Left lung (tissue), 4 donors: ENCODE measurements at regions not wholly inside any gene's neighbourhood (a gene's known extent, or its start where the extent isn't known, plus 50 kb on each side); places are given as distances from the start of the nearest gene placed in this dataset.
"Not testable (repeated sequence)": the region's sequence is repeated elsewhere in the genome, so short reads cannot be mapped to it uniquely, and the experiment has no call there.

Experiments
- ATAC-seq: fragments of 200-7000 bp; cut with Tn5 transposase; one replicate; pipeline ENCODE4 v1.9.1; 2020; ENCODE audit warnings: moderate library complexity
- DNase-seq, 4 donors: peaks; one replicate each; pipeline ENCODE4 v3.0.0-alpha.2; 2013 to 2020
- H3K27ac ChIP-seq, 2 donors: fragments of 200-600 bp; sonication (generic) in 1 of 2; one replicate each; pipeline versions ENCODE4 v1.5.0 to v1.8.0; 2020 to 2021
- H3K27me3 ChIP-seq, 2 donors: fragments of 200-600 bp; sonication (generic) in 1 of 2; one replicate each; pipeline versions ENCODE4 v1.5.0 to v1.8.0; 2020 to 2021
- H3K36me3 ChIP-seq, 2 donors: fragments of 200-600 bp; sonication (generic) in 1 of 2; one replicate each; pipeline versions ENCODE4 v1.5.0 to v1.8.0; 2020 to 2021
- H3K4me1 ChIP-seq, 2 donors: fragments of 200-600 bp; one replicate each; pipeline ENCODE4 v1.8.0; 2021
- H3K4me3 ChIP-seq, 2 donors: fragments of 200-600 bp; sonication (generic) in 1 of 2; one replicate each; pipeline versions ENCODE4 v1.5.0 to v1.8.0; 2020 to 2021; ENCODE audit warnings: mild to moderate bottlenecking in 1 of 2
- H3K9me3 ChIP-seq, 2 donors: fragments of 200-600 bp; sonication (generic) in 1 of 2; one replicate each; pipeline versions ENCODE4 v1.5.0 to v1.8.0; 2020 to 2021
- intact Hi-C, 2 donors: fragments of 100-400 bp; cut with DNase I; formaldehyde crosslinking; loops; one replicate each; pipeline versions ENCODE4 v1.11.2 to v1.14.2; 2022
- TF ChIP-seq, protein P1 (sequence below), 2 donors: fragments of 200-600 bp; sonication (generic) in 1 of 2; IDR thresholded peaks; one replicate each; pipeline versions ENCODE4 v1.5.0 to v1.8.0; 2021; ENCODE audit warnings: antibody characterized with exemption in 2 of 2
- donor health status: DM: no; HTN: yes; CAD: no.
- donor health status: DM: no; HTN: no; CAD: no.

DNA sequence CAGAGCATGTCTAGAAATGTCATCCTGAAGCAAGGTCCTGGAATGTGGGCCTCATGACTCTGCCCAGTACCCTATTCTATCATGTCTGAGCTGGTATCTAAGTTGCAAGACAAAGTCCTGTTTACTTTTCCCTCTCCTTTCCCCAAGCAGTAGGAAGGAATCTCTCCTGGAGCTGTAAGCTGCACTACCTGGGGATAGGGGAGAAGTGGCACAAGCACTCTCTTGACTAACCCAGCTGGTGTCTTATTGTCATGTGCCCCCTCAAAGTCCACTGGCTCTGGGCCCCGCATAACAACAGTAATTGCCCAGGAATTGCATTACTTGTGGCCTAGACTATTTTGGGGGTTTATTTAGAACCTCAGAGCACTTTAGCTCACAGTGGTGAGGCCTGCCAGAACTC, 1366.3 kb upstream of the GOT2 start:
- TF ChIP-seq, protein P1, sequence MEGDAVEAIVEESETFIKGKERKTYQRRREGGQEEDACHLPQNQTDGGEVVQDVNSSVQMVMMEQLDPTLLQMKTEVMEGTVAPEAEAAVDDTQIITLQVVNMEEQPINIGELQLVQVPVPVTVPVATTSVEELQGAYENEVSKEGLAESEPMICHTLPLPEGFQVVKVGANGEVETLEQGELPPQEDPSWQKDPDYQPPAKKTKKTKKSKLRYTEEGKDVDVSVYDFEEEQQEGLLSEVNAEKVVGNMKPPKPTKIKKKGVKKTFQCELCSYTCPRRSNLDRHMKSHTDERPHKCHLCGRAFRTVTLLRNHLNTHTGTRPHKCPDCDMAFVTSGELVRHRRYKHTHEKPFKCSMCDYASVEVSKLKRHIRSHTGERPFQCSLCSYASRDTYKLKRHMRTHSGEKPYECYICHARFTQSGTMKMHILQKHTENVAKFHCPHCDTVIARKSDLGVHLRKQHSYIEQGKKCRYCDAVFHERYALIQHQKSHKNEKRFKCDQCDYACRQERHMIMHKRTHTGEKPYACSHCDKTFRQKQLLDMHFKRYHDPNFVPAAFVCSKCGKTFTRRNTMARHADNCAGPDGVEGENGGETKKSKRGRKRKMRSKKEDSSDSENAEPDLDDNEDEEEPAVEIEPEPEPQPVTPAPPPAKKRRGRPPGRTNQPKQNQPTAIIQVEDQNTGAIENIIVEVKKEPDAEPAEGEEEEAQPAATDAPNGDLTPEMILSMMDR (IDR thresholded peaks at IDR 0.05), result no peak
- Histone ChIP-seq H3K4me3 (no peak overlapping the region), H3K4me1 (no peaks in the 10 kb centered on the region), H3K9me3 (peaks cover 0 to 22% of the 10 kb centered on the region in 2 donors), H3K27ac (no peak overlapping the region), H3K27me3 (no peaks in the 10 kb centered on the region), H3K36me3 (no peaks in the 10 kb centered on the region)
- DNase-seq, result no peak
- intact Hi-C loops, result no loop called here
- ATAC-seq, result no peak

- DNase-seq, result no peak
- Histone ChIP-seq H3K4me1 (no peaks in the 10 kb centered on the region), H3K9me3 (peaks cover 0 to 14% of the 10 kb centered on the region in 2 donors), H3K4me3 (no peak overlapping the region), H3K27me3 (no peaks in the 10 kb centered on the region), H3K36me3 (no peaks in the 10 kb centered on the region), H3K27ac (no peak overlapping the region)
- TF ChIP-seq, protein P1 (IDR thresholded peaks at IDR 0.05), result no peak
- no peak for ATAC-seq
- intact Hi-C loops, result no loop called here
Observed at GRCh38 chr16:60091529-60091928, 1357.4 kb upstream of the GOT2 start.

- intact Hi-C loops, result no loop called here
- Histone ChIP-seq H3K36me3 (no peaks in the 10 kb centered on the region), H3K4me3 (no peak overlapping the region), H3K4me1 (no peaks in the 10 kb centered on the region), H3K27ac (no peak overlapping the region), H3K9me3 (peaks cover 0 to 18% of the 10 kb centered on the region in 2 donors), H3K27me3 (no peaks in the 10 kb centered on the region)
- ATAC-seq, result no peak
- no peak for DNase-seq
- TF ChIP-seq, protein P1 (IDR thresholded peaks at IDR 0.05), result no peak
Observed at GRCh38 chr16:60091071-60091470, 1357.0 kb upstream of the GOT2 start.

DNA sequence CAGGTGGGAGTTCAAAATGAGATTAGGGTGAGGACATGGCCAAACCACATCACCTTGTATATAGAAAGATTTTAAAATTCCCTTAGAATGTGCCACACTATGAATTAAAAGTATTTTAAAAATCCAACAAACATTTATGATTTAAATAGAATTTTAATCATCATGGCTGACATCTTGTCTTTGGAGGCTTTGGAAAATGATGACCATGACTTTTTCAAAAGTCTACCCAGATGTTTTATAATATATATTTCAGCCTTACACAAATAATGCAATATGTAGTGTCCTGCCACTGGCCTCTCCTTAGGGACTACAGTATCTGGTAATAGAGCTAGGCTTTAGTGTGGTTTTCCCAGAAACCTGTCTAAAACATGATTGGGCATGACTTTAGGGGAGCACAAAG, 1353.4 kb upstream of the GOT2 start:
- H3K27ac ChIP-seq, result no peak overlapping the region
- peaks cover 0 to 22% of the 10 kb centered on the region in 2 donors for H3K9me3 ChIP-seq
- no peaks in the 10 kb centered on the region for H3K36me3 ChIP-seq
- no peak for ATAC-seq
- DNase-seq, result no peak
- H3K27me3 ChIP-seq, result no peaks in the 10 kb centered on the region
- H3K4me3 ChIP-seq, result no peak overlapping the region
- TF ChIP-seq, protein P1 (IDR thresholded peaks at IDR 0.05), result no peak
- H3K4me1 ChIP-seq, result no peaks in the 10 kb centered on the region
- intact Hi-C loops, result no loop called here

DNA sequence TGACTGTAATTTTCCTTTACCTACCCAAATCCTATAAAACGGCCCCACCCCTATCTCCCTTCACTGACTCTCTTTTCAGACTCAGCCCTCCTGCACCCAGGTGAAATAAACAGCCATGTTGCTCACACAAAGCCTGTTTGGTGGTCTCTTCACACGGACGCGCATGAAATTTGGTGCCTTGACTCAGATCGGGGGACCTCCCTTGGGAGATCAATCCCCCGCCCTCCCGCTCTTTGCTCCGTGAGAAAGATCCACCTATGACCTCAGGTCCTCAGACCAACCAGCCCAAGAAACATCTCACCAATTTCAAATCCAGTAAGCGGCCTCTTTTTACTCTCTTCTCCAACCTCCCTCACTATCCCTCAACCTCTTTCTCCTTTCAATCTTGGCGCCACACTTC, 1344.7 kb upstream of the GOT2 start:
- H3K27me3 ChIP-seq, intact Hi-C loops, ATAC-seq, H3K4me1 ChIP-seq, H3K9me3 ChIP-seq, H3K36me3 ChIP-seq, H3K27ac ChIP-seq, DNase-seq, H3K4me3 ChIP-seq: not testable (repeated sequence)

DNA sequence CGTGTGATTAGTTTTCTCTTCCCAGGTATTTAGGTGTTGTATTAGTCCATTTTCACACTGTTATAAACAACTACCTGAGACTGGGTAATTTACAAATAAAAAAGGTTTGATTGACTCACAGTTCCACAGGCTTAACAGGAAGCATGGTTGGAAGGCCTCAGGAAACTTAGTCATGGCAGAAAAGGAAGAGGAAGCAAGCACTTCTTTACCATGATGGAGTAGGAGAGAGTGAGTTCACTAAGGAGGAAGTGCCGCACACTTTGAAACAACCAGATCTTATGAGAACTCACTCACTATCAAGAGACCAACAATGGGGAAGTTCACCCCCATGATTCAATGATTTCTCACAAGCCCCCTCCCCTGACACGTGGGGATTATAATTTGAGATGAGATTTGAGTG, 1343.7 kb upstream of the GOT2 start:
- no peak overlapping the region for H3K4me3 ChIP-seq
- H3K4me1 ChIP-seq, result no peaks in the 10 kb centered on the region
- no peaks in the 10 kb centered on the region for H3K9me3 ChIP-seq
- H3K27me3 ChIP-seq, result no peaks in the 10 kb centered on the region
- ATAC-seq (no peak), DNase-seq (no peak)
- H3K27ac ChIP-seq, result no peak overlapping the region
- intact Hi-C loops, result no loop called here
- TF ChIP-seq, protein P1 (IDR thresholded peaks at IDR 0.05), result no peak
- H3K36me3 ChIP-seq, result no peaks in the 10 kb centered on the region
